IMR-90 (cell line): ENCODE measurements at regions not wholly inside any gene's neighbourhood (a gene's known extent, or its start where the extent isn't known, plus 50 kb on each side); places are given as distances from the start of the nearest gene placed in this dataset.

Source experiments
- ATAC-seq: fragments of 200-7000 bp; cut with Tn5 transposase; 2 replicates; pipeline ENCODE4 v1.9.1; 2020; ENCODE audit warnings: low read depth, mild to moderate bottlenecking, moderate library complexity
- BruUV-seq: library from RNA; stranded (reverse); fragments of 400-500 nt; replicated peaks from 2 replicates; lab custom pipeline; 2021; lab: Mats Ljungman, UMichigan
- CTCF ChIA-PET: fragments of 300-600 bp; formaldehyde crosslinking; extraction: SDS; loops from one replicate; lab custom pipeline; 2021; ENCODE audit warnings: antibody characterized with exemption; lab: Yijun Ruan, JAX
- POLR2A ChIA-PET: fragments of 300-600 bp; sonication (Branson Sonifier 250); formaldehyde crosslinking; loops from one replicate; lab custom pipeline; 2022; ENCODE audit warnings: antibody characterized with exemption; ENCODE audit not compliant: unreplicated experiment; lab: Charles Lee
- DNase-seq: peaks from one replicate; pipeline ENCODE4 v3.0.0; 2013
- H2AFZ ChIP-seq: replicated peaks from 2 replicates; pipeline ENCODE3; 2013; ENCODE audit warnings: low read length, mild to moderate bottlenecking; ENCODE audit not compliant: poor library complexity
- H2AK5ac ChIP-seq: 2 replicates; pipeline ENCODE4 v1.6.1; 2013; ENCODE audit warnings: low read depth, low read length, inconsistent platforms
- H2AK9ac ChIP-seq: replicated peaks from 2 replicates; pipeline ENCODE3; 2013; ENCODE audit warnings: mild to moderate bottlenecking, low read depth, low read length, moderate library complexity; ENCODE audit not compliant: poor library complexity
- H2BK120ac ChIP-seq: 2 replicates; pipeline ENCODE4 v1.6.1; 2013; ENCODE audit warnings: low read depth, low read length, inconsistent platforms
- H2BK15ac ChIP-seq: 3 replicates; pipeline ENCODE4 v1.6.1; 2013; ENCODE audit warnings: low read depth, low read length, inconsistent platforms
- H2BK20ac ChIP-seq: 2 replicates; pipeline ENCODE4 v1.6.1; 2013; ENCODE audit warnings: low read depth, mild to moderate bottlenecking, inconsistent platforms, low read length, moderate library complexity
- H2BK5ac ChIP-seq: 2 replicates; pipeline ENCODE4 v1.6.1; 2013; ENCODE audit warnings: mild to moderate bottlenecking, low read depth, low read length, inconsistent platforms; ENCODE audit not compliant: poor library complexity, severe bottlenecking
- H3K14ac ChIP-seq: replicated peaks from 2 replicates; pipeline ENCODE4 v1.6.1; 2013; ENCODE audit warnings: low read depth, low read length, inconsistent platforms
- H3K18ac ChIP-seq: 2 replicates; pipeline ENCODE4 v1.6.1; 2013; ENCODE audit warnings: low read depth, low read length, control low read depth
- H3K23ac ChIP-seq: 2 replicates; pipeline ENCODE4 v1.6.1; 2013; ENCODE audit warnings: low read depth, low read length, inconsistent platforms
- H3K27ac ChIP-seq: 2 replicates; pipeline ENCODE4 v1.5.1; 2013; ENCODE audit warnings: mild to moderate bottlenecking, control low read depth, low read length; ENCODE audit not compliant: insufficient read depth
- H3K27me3 ChIP-seq: 2 replicates; pipeline ENCODE4 v1.6.1; 2013; ENCODE audit warnings: low read length; ENCODE audit not compliant: control insufficient read depth, insufficient read depth
- H3K36me3 ChIP-seq: 2 replicates; pipeline ENCODE4 v1.6.1; 2013; ENCODE audit warnings: low read length, mixed read lengths; ENCODE audit not compliant: control insufficient read depth, insufficient read depth
- H3K4ac ChIP-seq: 2 replicates; pipeline ENCODE4 v1.6.1; 2013; ENCODE audit warnings: low read depth, low read length, inconsistent platforms
- H3K4me1 ChIP-seq: 2 replicates; pipeline ENCODE4 v1.6.1; 2013; ENCODE audit warnings: low read length, mixed read lengths; ENCODE audit not compliant: control insufficient read depth, insufficient read depth
- H3K4me2 ChIP-seq: 2 replicates; pipeline ENCODE4 v1.6.1; 2013; ENCODE audit warnings: low read depth, mild to moderate bottlenecking, control low read depth, low read length, moderate library complexity
- H3K4me3 ChIP-seq: 2 replicates; pipeline ENCODE4 v1.5.1; 2013; ENCODE audit warnings: low read depth, mild to moderate bottlenecking, control low read depth, low read length, moderate library complexity; ENCODE audit not compliant: insufficient read depth
- H3K56ac ChIP-seq: 2 replicates; pipeline ENCODE4 v1.6.1; 2013; ENCODE audit warnings: low read length, inconsistent platforms; ENCODE audit not compliant: insufficient read depth; ENCODE audit errors: extremely low read depth
- H3K79me1 ChIP-seq, 2 experiments: 2 replicates each; pipeline ENCODE4 v1.6.1; 2013; ENCODE audit warnings: low read length in 2 of 2, inconsistent platforms in 1 of 2, low read depth in 1 of 2
- H3K9ac ChIP-seq: 2 replicates; pipeline ENCODE4 v1.6.1; 2013; ENCODE audit warnings: low read depth, low read length, control low read depth
- H3K9me1 ChIP-seq: 2 replicates; pipeline ENCODE4 v1.6.1; 2013; ENCODE audit warnings: low read length, inconsistent platforms; ENCODE audit not compliant: insufficient read depth
- H3K9me3 ChIP-seq: 2 replicates; pipeline ENCODE4 v1.6.1; 2013; ENCODE audit warnings: low read length; ENCODE audit not compliant: control insufficient read depth, insufficient read depth
- H4K20me1 ChIP-seq: 2 replicates; pipeline ENCODE4 v1.6.1; 2013; ENCODE audit warnings: low read length, inconsistent platforms; ENCODE audit not compliant: insufficient read depth
- H4K5ac ChIP-seq: 2 replicates; pipeline ENCODE4 v1.6.1; 2013; ENCODE audit warnings: mild to moderate bottlenecking, low read depth, low read length, control low read depth
- H4K8ac ChIP-seq, 2 experiments: 2 replicates each; pipeline ENCODE4 v1.6.1; 2013; ENCODE audit warnings: low read depth in 2 of 2, low read length in 2 of 2, control low read depth in 1 of 2, inconsistent platforms in 1 of 2
- H4K91ac ChIP-seq: 2 replicates; pipeline ENCODE4 v1.6.1; 2013; ENCODE audit warnings: low read depth, low read length, inconsistent platforms; ENCODE audit not compliant: insufficient read depth
- BHLHE40 ChIP-seq: fragments of 150-350 bp; IDR thresholded peaks from 2 replicates; pipeline ENCODE4 v1.6.1; 2016; ENCODE audit warnings: mild to moderate bottlenecking, low read depth, low read length
- CEBPB ChIP-seq: IDR thresholded peaks from 2 replicates; pipeline ENCODE4 v1.6.1; 2012; ENCODE audit warnings: low read depth, low read length, improper control_type of control experiment
- CHD1 ChIP-seq: IDR thresholded peaks from 2 replicates; pipeline ENCODE4 v1.6.1; 2012; ENCODE audit warnings: low read depth, low read length, improper control_type of control experiment
- CTCF ChIP-seq: conservative IDR thresholded peaks from 2 replicates; pipeline ENCODE4 v1.5.1; 2012; ENCODE audit warnings: mild to moderate bottlenecking, low read depth, low read length, improper control_type of control experiment
- ELK1 ChIP-seq: fragments of 150-350 bp; IDR thresholded peaks from 2 replicates; pipeline ENCODE4 v1.6.1; 2016; ENCODE audit warnings: low read depth, mild to moderate bottlenecking, low read length, moderate library complexity, borderline replicate concordance
- FOS ChIP-seq: fragments of 150-350 bp; IDR thresholded peaks from 2 replicates; pipeline ENCODE4 v1.6.1; 2016; ENCODE audit warnings: low read depth, low read length
- MAFK ChIP-seq: IDR thresholded peaks from 2 replicates; pipeline ENCODE4 v1.6.1; 2012; ENCODE audit warnings: low read depth, low read length, improper control_type of control experiment
- MAZ ChIP-seq: IDR thresholded peaks from 2 replicates; pipeline ENCODE4 v1.6.1; 2012; ENCODE audit warnings: low read depth, mild to moderate bottlenecking, low read length, improper control_type of control experiment, moderate library complexity, borderline replicate concordance
- MXI1 ChIP-seq: IDR thresholded peaks from 2 replicates; pipeline ENCODE4 v1.6.1; 2012; ENCODE audit warnings: low read depth, mild to moderate bottlenecking, low read length, moderate library complexity, borderline replicate concordance
- NFE2L2 ChIP-seq: fragments of 150-350 bp; IDR thresholded peaks from 2 replicates; pipeline ENCODE4 v1.6.1; 2016; ENCODE audit warnings: low read depth, mild to moderate bottlenecking, low read length
- POLR2A ChIP-seq: IDR thresholded peaks from 2 replicates; pipeline ENCODE4 v1.6.1; 2012; ENCODE audit warnings: mild to moderate bottlenecking, low read depth, low read length
- RAD21 ChIP-seq: IDR thresholded peaks from 2 replicates; pipeline ENCODE4 v1.6.1; 2012; ENCODE audit warnings: low read length, improper control_type of control experiment
- RCOR1 ChIP-seq: IDR thresholded peaks from 2 replicates; pipeline ENCODE4 v1.6.1; 2012; ENCODE audit warnings: mild to moderate bottlenecking, low read length, improper control_type of control experiment; ENCODE audit not compliant: insufficient replicate concordance
- RFX5 ChIP-seq: IDR thresholded peaks from 2 replicates; pipeline ENCODE4 v1.8.0; 2012; ENCODE audit warnings: low read depth, mild to moderate bottlenecking, low read length, moderate library complexity
- SMC3 ChIP-seq: fragments of 150-350 bp; IDR thresholded peaks from 2 replicates; pipeline ENCODE4 v1.6.1; 2016; ENCODE audit warnings: low read depth, mild to moderate bottlenecking, antibody characterized with exemption, low read length, moderate library complexity
- USF2 ChIP-seq: fragments of 150-350 bp; IDR thresholded peaks from 2 replicates; pipeline ENCODE4 v1.6.1; 2017; ENCODE audit warnings: mild to moderate bottlenecking, antibody characterized with exemption, low read length, low read depth
- WGBS, 2 experiments: methylation state at CpG; one replicate each; pipeline versions ENCODE4 v1.1.5 to v1.1.7; 2013; ENCODE audit warnings: missing lambda C conversion rate in 2 of 2; ENCODE audit not compliant: insufficient read length in 1 of 2; ENCODE audit errors: extremely low coverage in 2 of 2; 5-methylcytosine and 5-hydroxymethylcytosine counted together
- dilution Hi-C: fragments of 300-500 bp; cut with HindIII; formaldehyde crosslinking; loops from one replicate; pipeline ENCODE4 v1.14.3; 2018; ENCODE audit warnings: low sequenced_read_pairs; ENCODE audit not compliant: unreplicated experiment
- in situ Hi-C: fragments of 300-500 bp; cut with MboI; formaldehyde crosslinking; loops from 3 replicates; pipeline ENCODE4 v1.14.3; 2019; ENCODE audit warnings: low sequenced_read_pairs, inconsistent platforms, mixed read lengths
- intact Hi-C: fragments of 100-400 bp; cut with micrococcal nuclease; formaldehyde crosslinking; loops from 2 replicates; pipeline ENCODE4 v1.10.0; 2022

GRCh38 chr21:31553926-31554325 is 105.6 kb upstream of the SOD1 start:
- ChIA-PET CTCF (no interaction called here), POLR2A (no interaction called here)
- Histone ChIP-seq H3K27me3 (peaks cover 29% of the 10 kb centered on the region), H3K9me3 (peaks cover 3% of the 10 kb centered on the region; the same call in 1 of the 2 replicates), H2BK20ac (no peak overlapping the region), H3K14ac (no peak overlapping the region), H2AK9ac (no peak overlapping the region), H3K4me2 (no peak overlapping the region), H4K8ac (no peak overlapping the region), H3K79me1 (no peaks in the 10 kb centered on the region), H3K18ac (no peak overlapping the region), H3K36me3 (no peaks in the 10 kb centered on the region), H2AK5ac (no peak overlapping the region), H3K9ac (no peak overlapping the region), H3K27ac (no peak overlapping the region), H3K4me3 (no peak overlapping the region), H3K23ac (no peak overlapping the region), H3K4ac (no peak overlapping the region), H4K20me1 (no peaks in the 10 kb centered on the region), H2BK5ac (no peak overlapping the region), H3K56ac (no peak overlapping the region), H2AFZ (no peak overlapping the region), H3K4me1 (no peaks in the 10 kb centered on the region), H2BK15ac (no peak overlapping the region), H2BK120ac (no peak overlapping the region), H4K5ac (no peak overlapping the region), H4K91ac (no peak overlapping the region), H3K9me1 (no peaks in the 10 kb centered on the region)
- no peak for TF ChIP-seq RFX5
- TF ChIP-seq RAD21, result no peak
- no peak for TF ChIP-seq NFE2L2
- TF ChIP-seq BHLHE40, result no peak
- no peak for TF ChIP-seq RCOR1
- TF ChIP-seq MXI1, result no peak
- TF ChIP-seq ELK1, result no peak
- no peak for TF ChIP-seq SMC3
- TF ChIP-seq CHD1, result no peak
- TF ChIP-seq POLR2A, result no peak
- TF ChIP-seq CTCF, result no peak
- TF ChIP-seq CEBPB, result no peak
- no peak for TF ChIP-seq USF2
- TF ChIP-seq MAFK, result no peak
- TF ChIP-seq FOS, result no peak
- TF ChIP-seq MAZ, result no peak
- dilution Hi-C loops (no loop called here), intact Hi-C loops (no loop called here), in situ Hi-C loops (no loop called here)
- DNase-seq, result no peak
- BruUV-seq, result no TSS peak
- no CpG with 5 or more reads among the region's 4 CpGs for WGBS, 2 experiments
- no peak for ATAC-seq
